ENCODE measurements at regions not wholly inside any gene's neighbourhood (a gene's known extent, or its start where the extent isn't known, plus 50 kb on each side); places are given as distances from the start of the nearest gene placed in this dataset.

DNA sequence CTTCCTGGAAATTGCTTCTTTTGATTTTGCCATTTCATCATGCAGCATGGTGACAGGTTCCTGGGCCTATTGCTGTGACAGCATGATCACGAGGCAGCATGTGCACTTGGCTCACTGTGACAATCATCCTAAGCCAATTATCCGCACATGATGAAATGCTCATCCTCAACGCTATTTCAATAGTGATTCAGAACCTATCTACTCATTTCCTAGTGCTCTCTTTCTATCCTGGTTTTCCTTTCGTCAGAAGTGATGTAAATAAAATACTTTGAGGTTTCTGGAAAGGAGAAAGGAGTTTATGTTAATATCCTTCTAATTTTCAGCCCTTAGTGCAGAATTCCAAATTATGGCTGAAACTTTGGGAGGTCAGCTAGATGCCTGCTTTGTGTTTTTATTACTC lies 110.6 kb upstream of the ADAMTS5 start:
- no peaks in the 10 kb centered on the region for H4K20me1 ChIP-seq (ENCODE audit: insufficient read depth, low read length)

DNA sequence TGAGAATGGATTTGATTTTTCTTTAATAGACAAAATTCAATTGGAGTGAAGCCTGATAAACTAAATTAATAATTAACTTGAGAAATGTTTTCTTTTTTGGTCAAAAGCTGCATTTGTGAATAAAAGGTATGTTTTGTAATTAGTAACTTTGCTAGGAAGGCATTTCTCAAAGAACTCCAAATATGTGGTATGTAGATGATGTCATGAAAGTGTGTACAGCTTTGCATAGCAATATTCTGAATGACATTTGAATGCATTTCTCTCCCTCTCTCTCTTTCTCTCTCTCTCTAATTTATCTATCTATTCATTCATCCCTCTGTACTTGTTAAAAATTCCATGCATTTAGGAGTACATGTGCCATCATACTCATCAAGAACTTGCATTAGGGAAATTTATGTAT lies 109.1 kb upstream of the ADAMTS5 start:
- Histone ChIP-seq H3K9me3 (ENCODE audit: low read depth, low read length) (no peaks in the 10 kb centered on the region), H3K27me3 (ENCODE audit: insufficient read depth, low read length) (no peaks in the 10 kb centered on the region), H4K20me1 (ENCODE audit: insufficient read depth, low read length) (no peaks in the 10 kb centered on the region), H3K4me2 (ENCODE audit: insufficient read depth, low read length) (no peak overlapping the region), H2AFZ (ENCODE audit: low read length) (no peak overlapping the region), H3K36me3 (ENCODE audit: insufficient read depth, low read length) (no peaks in the 10 kb centered on the region), H3K4me1 (ENCODE audit: insufficient read depth, low read length) (peaks cover 2% of the 10 kb centered on the region), H3K27ac (ENCODE audit: low read depth, low read length) (no peak overlapping the region), H3K79me2 (ENCODE audit: insufficient read depth, low read length) (no peaks in the 10 kb centered on the region), H3K4me3 (ENCODE audit: insufficient read depth, low read length) (no peak overlapping the region)
- DNase-seq (ENCODE audit: insufficient read length, low spot score, missing footprints), result no peak
- TF ChIP-seq, protein P1, sequence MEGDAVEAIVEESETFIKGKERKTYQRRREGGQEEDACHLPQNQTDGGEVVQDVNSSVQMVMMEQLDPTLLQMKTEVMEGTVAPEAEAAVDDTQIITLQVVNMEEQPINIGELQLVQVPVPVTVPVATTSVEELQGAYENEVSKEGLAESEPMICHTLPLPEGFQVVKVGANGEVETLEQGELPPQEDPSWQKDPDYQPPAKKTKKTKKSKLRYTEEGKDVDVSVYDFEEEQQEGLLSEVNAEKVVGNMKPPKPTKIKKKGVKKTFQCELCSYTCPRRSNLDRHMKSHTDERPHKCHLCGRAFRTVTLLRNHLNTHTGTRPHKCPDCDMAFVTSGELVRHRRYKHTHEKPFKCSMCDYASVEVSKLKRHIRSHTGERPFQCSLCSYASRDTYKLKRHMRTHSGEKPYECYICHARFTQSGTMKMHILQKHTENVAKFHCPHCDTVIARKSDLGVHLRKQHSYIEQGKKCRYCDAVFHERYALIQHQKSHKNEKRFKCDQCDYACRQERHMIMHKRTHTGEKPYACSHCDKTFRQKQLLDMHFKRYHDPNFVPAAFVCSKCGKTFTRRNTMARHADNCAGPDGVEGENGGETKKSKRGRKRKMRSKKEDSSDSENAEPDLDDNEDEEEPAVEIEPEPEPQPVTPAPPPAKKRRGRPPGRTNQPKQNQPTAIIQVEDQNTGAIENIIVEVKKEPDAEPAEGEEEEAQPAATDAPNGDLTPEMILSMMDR (IDR thresholded peaks at IDR 0.05; ENCODE audit: extremely low read depth, low read depth, low read length), result no peak

More for the DNA sequence above, 110.6 kb upstream of the ADAMTS5 start:
- H2AFZ ChIP-seq (ENCODE audit: low read length), result no peak overlapping the region
- no peaks in the 10 kb centered on the region for H3K9me3 ChIP-seq (ENCODE audit: low read depth, low read length)
- H3K79me2 ChIP-seq (ENCODE audit: insufficient read depth, low read length), result no peaks in the 10 kb centered on the region
- TF ChIP-seq, protein P1 (IDR thresholded peaks at IDR 0.05; ENCODE audit: extremely low read depth, low read depth, low read length), result no peak
- H3K4me1 ChIP-seq (ENCODE audit: insufficient read depth, low read length), result peaks cover 2% of the 10 kb centered on the region
- no peak overlapping the region for H3K27ac ChIP-seq (ENCODE audit: low read depth, low read length)
- H3K36me3 ChIP-seq (ENCODE audit: insufficient read depth, low read length), result no peaks in the 10 kb centered on the region
- no peaks in the 10 kb centered on the region for H3K27me3 ChIP-seq (ENCODE audit: insufficient read depth, low read length)
- no peak overlapping the region for H3K4me2 ChIP-seq (ENCODE audit: insufficient read depth, low read length)
- H3K4me3 ChIP-seq (ENCODE audit: insufficient read depth, low read length), result peak overlapping the region; percentile 10
- DNase-seq (ENCODE audit: insufficient read length, low spot score, missing footprints), result no peak

DNA sequence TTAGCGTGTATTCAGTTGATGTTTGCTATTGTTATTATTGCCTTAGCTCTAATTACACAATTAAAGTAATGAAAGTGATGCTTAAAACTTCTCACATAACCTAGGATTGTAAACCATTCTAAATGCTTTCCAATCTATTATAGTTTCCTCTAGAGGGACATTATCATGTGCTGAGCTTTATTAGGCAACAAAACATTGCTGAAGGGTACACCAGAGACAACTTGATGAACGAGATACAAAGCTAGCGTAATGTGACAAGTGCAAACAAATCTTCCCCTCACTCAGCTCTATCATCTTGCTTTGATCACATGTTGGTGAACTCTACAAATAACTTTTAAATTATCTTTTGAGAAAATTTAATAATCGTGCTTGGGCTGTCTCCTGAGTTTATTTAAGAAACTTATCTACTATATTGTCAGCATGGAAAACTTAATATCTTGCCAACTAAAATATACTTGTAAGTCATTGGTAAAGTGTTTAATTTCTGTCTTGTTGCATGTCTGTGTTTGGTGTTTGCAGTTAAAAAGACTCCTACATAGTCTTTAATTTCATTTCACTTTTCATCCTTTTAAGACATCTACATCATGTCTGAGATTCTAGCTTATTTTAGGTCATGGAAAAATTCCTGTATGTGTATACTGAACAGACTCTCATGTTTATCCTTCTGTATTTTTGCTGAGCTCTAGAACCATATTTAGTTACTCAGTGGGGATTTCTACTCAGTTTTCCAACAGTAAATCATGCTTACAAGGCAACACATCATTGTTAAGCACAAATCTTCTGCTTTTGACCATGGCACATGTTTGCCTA lies 104.2 kb upstream of the ADAMTS5 start:
- H3K36me3 ChIP-seq (ENCODE audit: insufficient read depth, low read length), result no peaks in the 10 kb centered on the region
- no peaks in the 10 kb centered on the region for H3K27me3 ChIP-seq (ENCODE audit: insufficient read depth, low read length)
- H3K9me3 ChIP-seq (ENCODE audit: low read depth, low read length), result no peaks in the 10 kb centered on the region
- no peak overlapping the region for H3K4me3 ChIP-seq (ENCODE audit: insufficient read depth, low read length)
- no peak overlapping the region for H3K4me2 ChIP-seq (ENCODE audit: insufficient read depth, low read length)
- H3K79me2 ChIP-seq (ENCODE audit: insufficient read depth, low read length), result no peaks in the 10 kb centered on the region
- no peaks in the 10 kb centered on the region for H3K4me1 ChIP-seq (ENCODE audit: insufficient read depth, low read length)
- H4K20me1 ChIP-seq (ENCODE audit: insufficient read depth, low read length), result no peaks in the 10 kb centered on the region
- TF ChIP-seq, protein P1 (IDR thresholded peaks at IDR 0.05; ENCODE audit: extremely low read depth, low read depth, low read length), result no peak
- no peak overlapping the region for H2AFZ ChIP-seq (ENCODE audit: low read length)
- no peak for DNase-seq (ENCODE audit: insufficient read length, low spot score, missing footprints)
- H3K27ac ChIP-seq (ENCODE audit: low read depth, low read length), result no peak overlapping the region

DNA sequence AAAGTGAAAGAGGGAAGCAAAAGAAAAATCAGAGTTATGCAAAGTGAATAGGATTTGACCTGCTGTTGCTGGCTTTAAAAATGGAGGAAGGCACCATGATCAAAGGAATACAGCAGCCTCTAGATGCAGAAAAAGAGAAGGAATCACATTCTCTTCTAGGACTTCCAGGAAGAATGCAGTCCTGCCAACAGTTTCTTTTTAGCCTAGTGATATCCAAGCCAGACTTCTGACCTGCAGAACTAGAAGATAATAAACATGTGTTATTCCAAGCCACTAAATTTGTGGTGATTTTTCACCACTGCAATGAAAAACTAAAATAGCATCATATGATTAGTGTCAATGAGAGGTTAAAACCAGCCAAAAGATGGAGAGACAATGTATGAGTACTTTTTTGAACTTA lies 101.9 kb upstream of the ADAMTS5 start:
- no peaks in the 10 kb centered on the region for H4K20me1 ChIP-seq (ENCODE audit: insufficient read depth, low read length)
- H3K36me3 ChIP-seq (ENCODE audit: insufficient read depth, low read length), result no peaks in the 10 kb centered on the region
- H3K27ac ChIP-seq (ENCODE audit: low read depth, low read length), result no peak overlapping the region
- no peaks in the 10 kb centered on the region for H3K79me2 ChIP-seq (ENCODE audit: insufficient read depth, low read length)
- H3K27me3 ChIP-seq (ENCODE audit: insufficient read depth, low read length), result no peaks in the 10 kb centered on the region
- TF ChIP-seq, protein P1 (IDR thresholded peaks at IDR 0.05; ENCODE audit: extremely low read depth, low read depth, low read length), result no peak
- no peak overlapping the region for H3K4me3 ChIP-seq (ENCODE audit: insufficient read depth, low read length)
- H2AFZ ChIP-seq (ENCODE audit: low read length), result no peak overlapping the region
- no peak for DNase-seq (ENCODE audit: insufficient read length, low spot score, missing footprints)
- H3K4me1 ChIP-seq (ENCODE audit: insufficient read depth, low read length), result no peaks in the 10 kb centered on the region
- no peak overlapping the region for H3K4me2 ChIP-seq (ENCODE audit: insufficient read depth, low read length)
- no peaks in the 10 kb centered on the region for H3K9me3 ChIP-seq (ENCODE audit: low read depth, low read length)

Data from osteoblast (primary cell).